ENCODE measurements at regions not wholly inside any gene's neighbourhood (a gene's known extent, or its start where the extent isn't known, plus 50 kb on each side); places are given as distances from the start of the nearest gene placed in this dataset.

DNA sequence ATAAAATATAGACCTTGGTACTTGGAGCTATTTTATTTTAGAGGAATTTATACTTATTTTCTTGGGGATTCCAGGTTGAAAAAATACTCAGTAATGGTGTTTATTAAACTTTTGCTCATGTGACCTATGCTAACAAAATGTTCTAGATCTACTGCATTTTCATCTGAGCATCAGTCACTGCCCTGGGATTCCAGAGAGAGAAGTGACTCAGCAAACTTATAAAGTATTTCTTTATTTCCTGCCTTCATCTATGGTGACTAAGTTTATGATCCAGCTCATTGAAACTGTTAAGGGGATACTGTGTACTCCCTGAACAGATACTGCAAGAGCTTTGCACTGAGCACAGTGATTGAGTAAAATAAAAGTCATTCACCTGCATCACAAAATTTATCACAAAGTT is 298.5 kb upstream of the CDH18 start:
- no peaks in the 10 kb centered on the region for H3K9me3 ChIP-seq (ENCODE audit: control insufficient read depth, insufficient read depth, low read length)
- no peak overlapping the region for H3K27ac ChIP-seq (ENCODE audit: low read depth, low read length)
- peak; percentile 24 for DNase-seq (ENCODE audit: low read depth, low spot score)
- no peak overlapping the region for H3K4me3 ChIP-seq (ENCODE audit: low read depth, low read length)
- ChIA-PET POLR2A (interaction anchor here (1.2 kb wide), 1 partner anchor 10 kb away, joined by 3 read pairs; no protein-coding TSS in a partner anchor), CTCF (no interaction called here)
- TF ChIP-seq, protein P1, sequence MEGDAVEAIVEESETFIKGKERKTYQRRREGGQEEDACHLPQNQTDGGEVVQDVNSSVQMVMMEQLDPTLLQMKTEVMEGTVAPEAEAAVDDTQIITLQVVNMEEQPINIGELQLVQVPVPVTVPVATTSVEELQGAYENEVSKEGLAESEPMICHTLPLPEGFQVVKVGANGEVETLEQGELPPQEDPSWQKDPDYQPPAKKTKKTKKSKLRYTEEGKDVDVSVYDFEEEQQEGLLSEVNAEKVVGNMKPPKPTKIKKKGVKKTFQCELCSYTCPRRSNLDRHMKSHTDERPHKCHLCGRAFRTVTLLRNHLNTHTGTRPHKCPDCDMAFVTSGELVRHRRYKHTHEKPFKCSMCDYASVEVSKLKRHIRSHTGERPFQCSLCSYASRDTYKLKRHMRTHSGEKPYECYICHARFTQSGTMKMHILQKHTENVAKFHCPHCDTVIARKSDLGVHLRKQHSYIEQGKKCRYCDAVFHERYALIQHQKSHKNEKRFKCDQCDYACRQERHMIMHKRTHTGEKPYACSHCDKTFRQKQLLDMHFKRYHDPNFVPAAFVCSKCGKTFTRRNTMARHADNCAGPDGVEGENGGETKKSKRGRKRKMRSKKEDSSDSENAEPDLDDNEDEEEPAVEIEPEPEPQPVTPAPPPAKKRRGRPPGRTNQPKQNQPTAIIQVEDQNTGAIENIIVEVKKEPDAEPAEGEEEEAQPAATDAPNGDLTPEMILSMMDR (IDR thresholded peaks at IDR 0.05; ENCODE audit: low read depth, low read length), result no peak
- H3K27me3 ChIP-seq (ENCODE audit: control insufficient read depth, insufficient read depth, low read length), result no peaks in the 10 kb centered on the region

DNA sequence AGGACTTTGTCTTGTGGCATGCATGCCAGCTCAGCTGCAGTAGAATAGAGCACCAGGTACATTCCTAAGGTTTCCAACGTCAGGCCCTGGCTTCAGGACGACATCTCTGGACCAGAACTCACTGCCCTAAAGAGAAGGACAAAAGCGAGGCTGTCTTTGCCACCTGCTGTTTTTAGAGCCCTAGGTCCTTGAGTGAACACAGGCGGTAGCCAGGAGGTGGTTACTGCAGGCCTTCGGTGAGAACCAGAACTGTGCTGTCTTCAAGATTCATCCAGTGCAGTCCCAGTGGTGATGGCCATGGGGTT is 288.9 kb upstream of the CDH18 start:
- Histone ChIP-seq H3K4me3 (ENCODE audit: low read depth, low read length) (no peak overlapping the region), H3K27ac (ENCODE audit: low read depth, low read length) (peak overlapping the region; percentile 89), H3K9me3 (ENCODE audit: control insufficient read depth, insufficient read depth, low read length) (peaks cover 5% of the 10 kb centered on the region; the same call in 1 of the 2 replicates), H3K27me3 (ENCODE audit: control insufficient read depth, insufficient read depth, low read length) (no peaks in the 10 kb centered on the region)
- CTCF ChIA-PET, result no interaction called here
- POLR2A ChIA-PET, result interaction anchor here (1.0 kb wide), 1 partner anchor 10 kb away, joined by 3 read pairs; no protein-coding TSS in a partner anchor
- DNase-seq (ENCODE audit: low read depth, low spot score), result no peak
- TF ChIP-seq, protein P1 (IDR thresholded peaks at IDR 0.05; ENCODE audit: low read depth, low read length), result no peak

DNA sequence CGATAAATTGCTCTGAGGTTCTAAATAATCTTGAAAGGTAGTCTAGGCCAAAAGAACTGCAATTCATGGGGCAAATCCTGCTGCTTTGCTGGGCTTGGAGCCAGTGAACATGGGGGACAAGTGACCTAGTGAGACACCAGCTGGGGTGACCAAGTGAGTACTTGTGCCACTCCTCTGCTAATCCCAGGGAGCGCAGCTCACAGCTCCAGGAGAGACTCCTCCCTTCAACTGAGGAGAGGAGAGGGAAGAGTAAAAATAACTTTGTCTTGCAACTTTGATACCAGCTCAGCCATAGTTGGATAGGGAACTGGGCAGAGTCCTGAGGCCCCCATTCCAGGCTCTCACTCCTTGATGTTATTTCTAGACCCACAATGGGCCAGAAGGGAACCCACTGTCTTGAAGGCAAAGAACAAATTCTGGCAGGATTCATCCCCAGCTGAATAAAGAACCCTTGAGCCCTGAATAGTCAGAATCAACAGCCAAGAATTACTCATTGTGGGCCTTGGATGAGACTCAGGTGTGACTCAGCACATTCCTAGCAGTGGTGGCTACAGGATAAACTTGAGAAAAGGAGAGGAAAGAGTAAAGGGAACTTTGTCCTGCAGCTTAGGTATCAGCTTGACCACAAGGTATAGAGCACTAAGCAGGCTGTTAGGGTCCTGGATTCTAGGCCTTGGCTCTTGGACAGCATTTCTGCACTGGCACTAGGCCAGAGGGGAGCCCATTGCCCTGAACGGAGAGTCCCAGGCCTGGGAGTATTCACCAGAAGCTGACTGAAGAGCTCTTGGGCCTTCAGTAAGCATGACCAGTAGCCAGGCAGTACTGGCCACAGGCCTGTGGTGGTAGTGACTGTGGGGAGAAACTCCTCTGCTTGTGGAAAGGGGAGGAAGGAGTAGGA is 288.3 kb upstream of the CDH18 start:
- H3K4me3 ChIP-seq (ENCODE audit: low read depth, low read length), result no peak overlapping the region
- H3K27me3 ChIP-seq (ENCODE audit: control insufficient read depth, insufficient read depth, low read length), result no peaks in the 10 kb centered on the region
- ChIA-PET POLR2A (interaction anchor here (1.0 kb wide), 1 partner anchor 10 kb away, joined by 3 read pairs; no protein-coding TSS in a partner anchor), CTCF (no interaction called here)
- peak; percentile 66 for DNase-seq (ENCODE audit: low read depth, low spot score)
- H3K9me3 ChIP-seq (ENCODE audit: control insufficient read depth, insufficient read depth, low read length), result peaks cover 5% of the 10 kb centered on the region; the same call in 1 of the 2 replicates
- peak overlapping the region; percentile 89 for H3K27ac ChIP-seq (ENCODE audit: low read depth, low read length)
- TF ChIP-seq, protein P1 (IDR thresholded peaks at IDR 0.05; ENCODE audit: low read depth, low read length), result no peak

DNA sequence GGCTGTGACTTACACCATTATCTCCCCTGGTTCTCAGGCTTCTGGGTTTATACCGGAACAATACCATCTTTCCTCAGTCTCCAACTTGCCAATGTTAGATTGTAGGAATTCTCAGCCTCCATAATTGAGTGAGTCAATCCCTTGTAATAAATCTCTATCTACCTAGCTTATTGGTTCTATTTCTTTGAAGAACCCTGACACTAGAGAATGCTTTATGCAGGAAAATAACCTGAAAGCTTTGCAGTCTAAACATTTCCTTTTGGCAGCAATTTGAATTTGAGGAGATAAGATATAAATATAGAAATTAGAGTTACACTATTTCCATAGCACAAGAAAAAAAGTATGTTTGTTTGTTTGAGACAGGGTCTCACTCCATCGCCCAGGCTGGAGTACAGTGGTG is 278.1 kb upstream of the CDH18 start:
- Histone ChIP-seq H3K9me3 (ENCODE audit: control insufficient read depth, insufficient read depth, low read length) (no peaks in the 10 kb centered on the region), H3K27ac (ENCODE audit: low read depth, low read length) (no peak overlapping the region), H3K27me3 (ENCODE audit: control insufficient read depth, insufficient read depth, low read length) (no peaks in the 10 kb centered on the region), H3K4me3 (ENCODE audit: low read depth, low read length) (no peak overlapping the region)
- DNase-seq (ENCODE audit: low read depth, low spot score), result no peak
- POLR2A ChIA-PET, result no interaction called here
- CTCF ChIA-PET, result interaction anchor here (0.7 kb wide), 1 partner anchor 608 kb away, joined by 3 read pairs; no protein-coding TSS in a partner anchor
- TF ChIP-seq, protein P1 (IDR thresholded peaks at IDR 0.05; ENCODE audit: low read depth, low read length), result no peak

DNA sequence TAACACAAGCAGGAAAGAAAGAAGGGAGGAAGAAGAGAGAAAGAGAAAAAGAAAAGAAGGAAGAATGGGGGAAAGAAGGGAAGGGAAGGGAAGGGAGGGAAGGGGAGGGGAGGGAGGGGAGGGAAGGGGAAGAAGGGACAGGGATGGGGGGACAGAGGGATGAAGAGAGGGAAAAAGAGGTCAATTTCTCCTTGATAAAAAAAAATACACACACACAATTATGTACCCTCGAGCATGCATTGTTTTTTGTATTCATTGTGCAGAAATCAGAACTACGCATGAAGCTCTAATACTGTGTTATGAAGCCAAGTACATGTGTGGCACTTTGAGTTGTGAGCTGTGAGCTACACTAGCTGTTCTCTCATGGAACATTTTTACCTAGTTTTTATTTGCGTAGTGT is 274.9 kb upstream of the CDH18 start:
- H3K27ac ChIP-seq (ENCODE audit: low read depth, low read length), result no peak overlapping the region
- TF ChIP-seq, protein P1 (IDR thresholded peaks at IDR 0.05; ENCODE audit: low read depth, low read length), result no peak
- H3K27me3 ChIP-seq (ENCODE audit: control insufficient read depth, insufficient read depth, low read length), result no peaks in the 10 kb centered on the region
- ChIA-PET CTCF (no interaction called here), POLR2A (no interaction called here)
- H3K9me3 ChIP-seq (ENCODE audit: control insufficient read depth, insufficient read depth, low read length), result no peaks in the 10 kb centered on the region
- H3K4me3 ChIP-seq (ENCODE audit: low read depth, low read length), result no peak overlapping the region
- DNase-seq (ENCODE audit: low read depth, low spot score), result no peak

All from AG04450 (cell line).